ENCODE measurements at regions not wholly inside any gene's neighbourhood (a gene's known extent, or its start where the extent isn't known, plus 50 kb on each side); places are given as distances from the start of the nearest gene placed in this dataset.

DNA sequence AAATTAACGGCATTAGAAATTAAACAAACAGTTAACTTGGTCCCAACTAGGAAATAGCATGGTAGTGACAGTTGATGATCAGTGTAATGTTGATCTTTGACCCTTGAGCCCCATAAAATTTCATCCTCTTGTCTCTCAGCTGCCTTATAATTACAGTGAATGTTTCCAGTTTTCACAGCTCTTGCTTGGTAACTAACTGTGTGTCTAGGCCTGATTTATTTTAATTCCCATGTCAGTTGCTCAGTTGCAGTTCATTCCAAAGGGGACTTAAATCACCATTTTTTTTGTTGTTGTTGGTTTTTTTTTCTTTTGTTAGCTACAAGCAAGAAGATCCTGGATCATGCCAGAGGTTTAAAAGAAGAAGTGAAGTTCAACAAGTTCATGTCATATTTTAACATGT, 1883.7 kb upstream of the FLRT2 start:
- TF ChIP-seq, protein P1, sequence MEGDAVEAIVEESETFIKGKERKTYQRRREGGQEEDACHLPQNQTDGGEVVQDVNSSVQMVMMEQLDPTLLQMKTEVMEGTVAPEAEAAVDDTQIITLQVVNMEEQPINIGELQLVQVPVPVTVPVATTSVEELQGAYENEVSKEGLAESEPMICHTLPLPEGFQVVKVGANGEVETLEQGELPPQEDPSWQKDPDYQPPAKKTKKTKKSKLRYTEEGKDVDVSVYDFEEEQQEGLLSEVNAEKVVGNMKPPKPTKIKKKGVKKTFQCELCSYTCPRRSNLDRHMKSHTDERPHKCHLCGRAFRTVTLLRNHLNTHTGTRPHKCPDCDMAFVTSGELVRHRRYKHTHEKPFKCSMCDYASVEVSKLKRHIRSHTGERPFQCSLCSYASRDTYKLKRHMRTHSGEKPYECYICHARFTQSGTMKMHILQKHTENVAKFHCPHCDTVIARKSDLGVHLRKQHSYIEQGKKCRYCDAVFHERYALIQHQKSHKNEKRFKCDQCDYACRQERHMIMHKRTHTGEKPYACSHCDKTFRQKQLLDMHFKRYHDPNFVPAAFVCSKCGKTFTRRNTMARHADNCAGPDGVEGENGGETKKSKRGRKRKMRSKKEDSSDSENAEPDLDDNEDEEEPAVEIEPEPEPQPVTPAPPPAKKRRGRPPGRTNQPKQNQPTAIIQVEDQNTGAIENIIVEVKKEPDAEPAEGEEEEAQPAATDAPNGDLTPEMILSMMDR (IDR thresholded peaks at IDR 0.05; ENCODE audit: control extremely low read depth, extremely low read depth), result no peak
- Histone ChIP-seq H3K9ac (ENCODE audit: insufficient read depth in 1 of 2, low read length in 2 of 2) (no peak overlapping the region), H3K27ac (ENCODE audit: low read depth in 1 of 2, low read length in 1 of 2) (no peak overlapping the region), H3K9me3 (ENCODE audit: control insufficient read depth in 4 of 4, insufficient read depth in 3 of 4, low read length in 3 of 4) (no peaks in the 10 kb centered on the region), H3K4me3 (no peak overlapping the region), H3K4me1 (ENCODE audit: control insufficient read depth in 5 of 5, insufficient read depth in 5 of 5, low read length in 5 of 5) (no peaks in the 10 kb centered on the region), H3K27me3 (ENCODE audit: control insufficient read depth in 3 of 3, insufficient read depth in 3 of 3, low read length in 2 of 3) (no peaks in the 10 kb centered on the region), H3K36me3 (ENCODE audit: control insufficient read depth in 4 of 4, insufficient read depth in 4 of 4, low read length in 4 of 4) (no peaks in the 10 kb centered on the region)
- DNase-seq, result no peak
- 55 to 87% methylated on average over 1 of the region's 1 CpG for WGBS, 2 donors
- no peak for ATAC-seq (ENCODE audit: insufficient read depth, low FRiP score)

DNA sequence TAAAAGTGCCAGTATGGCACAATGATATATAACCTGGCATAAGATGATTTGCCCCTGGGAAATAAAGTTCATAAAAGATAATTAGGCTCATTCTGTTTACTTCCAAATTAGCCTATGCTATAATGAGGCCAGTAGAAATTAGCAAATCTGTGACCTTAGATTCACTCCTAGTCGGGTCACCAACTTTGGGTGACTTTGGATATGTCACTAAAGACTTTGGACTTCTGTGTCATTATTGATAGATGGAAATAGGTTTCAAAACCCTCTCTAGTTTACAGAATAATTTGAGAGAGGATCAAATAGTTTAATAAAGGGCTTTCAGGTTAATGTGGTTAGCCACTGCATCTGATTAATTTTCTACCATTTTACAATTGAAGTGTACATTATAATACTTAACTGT, 1869.3 kb upstream of the FLRT2 start:
- ATAC-seq (ENCODE audit: insufficient read depth, low FRiP score), result no peak
- Histone ChIP-seq H3K27me3 (ENCODE audit: control insufficient read depth in 3 of 3, insufficient read depth in 3 of 3, low read length in 2 of 3) (no peaks in the 10 kb centered on the region), H3K4me3 (no peak overlapping the region), H3K9ac (ENCODE audit: insufficient read depth in 1 of 2, low read length in 2 of 2) (no peak overlapping the region), H3K36me3 (ENCODE audit: control insufficient read depth in 4 of 4, insufficient read depth in 4 of 4, low read length in 4 of 4) (no peaks in the 10 kb centered on the region), H3K27ac (ENCODE audit: low read depth in 1 of 2, low read length in 1 of 2) (no peak overlapping the region), H3K4me1 (ENCODE audit: control insufficient read depth in 5 of 5, insufficient read depth in 5 of 5, low read length in 5 of 5) (no peaks in the 10 kb centered on the region), H3K9me3 (ENCODE audit: control insufficient read depth in 4 of 4, insufficient read depth in 3 of 4, low read length in 3 of 4) (no peaks in the 10 kb centered on the region)
- DNase-seq, result no peak
- WGBS, 2 donors, result 79 to 87% methylated on average over 1 of the region's 1 CpG
- TF ChIP-seq, protein P1 (IDR thresholded peaks at IDR 0.05; ENCODE audit: control extremely low read depth, extremely low read depth), result no peak

DNA sequence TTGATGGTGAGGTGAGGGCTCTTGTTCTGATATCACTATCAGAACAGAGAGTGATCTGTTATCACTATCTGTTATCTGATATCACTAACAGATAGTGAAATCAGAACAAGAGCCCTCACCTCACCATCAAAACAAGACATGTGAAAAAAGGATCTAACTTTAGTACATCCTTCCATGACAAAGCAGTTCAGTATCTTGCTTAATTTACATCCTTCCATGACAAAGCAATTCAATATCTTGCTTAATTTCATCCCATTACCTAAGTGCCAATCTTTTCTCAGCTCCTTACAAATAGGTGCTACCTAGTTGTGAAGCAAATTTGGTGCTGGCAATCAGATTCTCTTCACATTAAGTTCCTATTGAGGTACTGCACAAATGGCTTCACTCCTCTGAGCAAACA, 1865.6 kb upstream of the FLRT2 start:
- no peaks in the 10 kb centered on the region for H3K9me3 ChIP-seq (ENCODE audit: control insufficient read depth in 4 of 4, insufficient read depth in 3 of 4, low read length in 3 of 4)
- TF ChIP-seq, protein P1 (IDR thresholded peaks at IDR 0.05; ENCODE audit: control extremely low read depth, extremely low read depth), result no peak
- H3K36me3 ChIP-seq (ENCODE audit: control insufficient read depth in 4 of 4, insufficient read depth in 4 of 4, low read length in 4 of 4), result no peaks in the 10 kb centered on the region
- no peak overlapping the region for H3K9ac ChIP-seq (ENCODE audit: insufficient read depth in 1 of 2, low read length in 2 of 2)
- H3K4me1 ChIP-seq (ENCODE audit: control insufficient read depth in 5 of 5, insufficient read depth in 5 of 5, low read length in 5 of 5), result no peaks in the 10 kb centered on the region
- no peaks in the 10 kb centered on the region for H3K27me3 ChIP-seq (ENCODE audit: control insufficient read depth in 3 of 3, insufficient read depth in 3 of 3, low read length in 2 of 3)
- H3K4me3 ChIP-seq, result no peak overlapping the region
- ATAC-seq (ENCODE audit: insufficient read depth, low FRiP score) (no peak), DNase-seq (no peak)
- no peak overlapping the region for H3K27ac ChIP-seq (ENCODE audit: low read depth in 1 of 2, low read length in 1 of 2)

DNA sequence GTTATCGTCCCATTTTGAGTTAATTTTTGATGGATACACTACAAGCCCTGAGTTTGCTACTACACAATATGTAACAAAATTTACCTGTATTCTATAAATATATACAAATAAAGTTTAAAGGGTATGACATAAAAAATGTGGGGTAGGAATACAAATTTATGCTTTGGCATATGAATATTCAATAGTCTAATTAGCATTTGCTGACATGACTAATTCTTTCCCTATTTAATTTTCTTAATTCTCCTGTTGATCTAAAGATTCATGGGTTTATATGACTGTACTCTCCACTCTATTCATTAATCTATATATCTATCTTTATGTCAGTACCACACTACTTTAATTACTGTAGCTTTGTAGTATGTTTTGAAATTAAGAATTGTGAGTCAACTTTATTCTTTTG, 1840.7 kb upstream of the FLRT2 start:
- TF ChIP-seq, protein P1 (IDR thresholded peaks at IDR 0.05; ENCODE audit: control extremely low read depth, extremely low read depth), result no peak
- no peaks in the 10 kb centered on the region for H3K27me3 ChIP-seq (ENCODE audit: control insufficient read depth in 3 of 3, insufficient read depth in 3 of 3, low read length in 2 of 3)
- no peaks in the 10 kb centered on the region for H3K36me3 ChIP-seq (ENCODE audit: control insufficient read depth in 4 of 4, insufficient read depth in 4 of 4, low read length in 4 of 4)
- no peaks in the 10 kb centered on the region for H3K4me1 ChIP-seq (ENCODE audit: control insufficient read depth in 5 of 5, insufficient read depth in 5 of 5, low read length in 5 of 5)
- H3K9me3 ChIP-seq (ENCODE audit: control insufficient read depth in 4 of 4, insufficient read depth in 3 of 4, low read length in 3 of 4), result peaks cover 0 to 2% (median 0%) of the 10 kb centered on the region in 4 donors
- DNase-seq, result no peak
- no peak overlapping the region for H3K9ac ChIP-seq (ENCODE audit: insufficient read depth in 1 of 2, low read length in 2 of 2)
- no peak for ATAC-seq (ENCODE audit: insufficient read depth, low FRiP score)
- H3K27ac ChIP-seq (ENCODE audit: low read depth in 1 of 2, low read length in 1 of 2), result no peak overlapping the region
- no peak overlapping the region for H3K4me3 ChIP-seq
- WGBS, 2 donors, result 91 to 96% methylated on average over 1 of the region's 1 CpG
